ENCODE measurements at regions not wholly inside any gene's neighbourhood (a gene's known extent, or its start where the extent isn't known, plus 50 kb on each side); places are given as distances from the start of the nearest gene placed in this dataset.

DNA sequence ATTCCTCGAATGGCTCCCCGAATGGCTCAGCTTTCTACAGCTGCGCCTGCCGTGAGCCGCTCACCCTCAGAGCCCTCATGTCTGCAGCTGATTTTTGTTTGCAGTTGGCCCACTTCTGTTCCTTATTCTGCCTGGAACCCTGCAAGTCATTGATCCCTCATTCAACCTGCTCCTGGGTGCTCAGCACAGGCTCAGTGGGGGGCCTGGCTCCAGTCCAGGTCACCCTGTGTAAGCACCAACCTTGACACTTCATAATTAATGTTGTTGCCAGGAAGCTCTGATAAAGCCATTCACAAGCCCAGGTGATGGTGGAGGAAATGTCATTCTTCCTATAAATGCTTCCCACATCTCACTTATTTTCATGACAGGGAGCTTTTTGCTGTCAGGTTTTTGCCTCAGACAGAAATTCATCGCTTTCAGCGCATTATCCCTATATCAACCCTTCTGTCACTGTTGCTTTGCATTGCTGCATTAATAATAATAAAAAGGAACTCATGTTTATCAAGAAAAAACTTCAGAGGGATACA is 85.7 kb downstream of the F11 start:
- peak; percentile 34 for DNase-seq

GRCh38 chr4:186348433-186348832 is 82.4 kb downstream of the F11 start:
- DNase-seq = no peak

DNA sequence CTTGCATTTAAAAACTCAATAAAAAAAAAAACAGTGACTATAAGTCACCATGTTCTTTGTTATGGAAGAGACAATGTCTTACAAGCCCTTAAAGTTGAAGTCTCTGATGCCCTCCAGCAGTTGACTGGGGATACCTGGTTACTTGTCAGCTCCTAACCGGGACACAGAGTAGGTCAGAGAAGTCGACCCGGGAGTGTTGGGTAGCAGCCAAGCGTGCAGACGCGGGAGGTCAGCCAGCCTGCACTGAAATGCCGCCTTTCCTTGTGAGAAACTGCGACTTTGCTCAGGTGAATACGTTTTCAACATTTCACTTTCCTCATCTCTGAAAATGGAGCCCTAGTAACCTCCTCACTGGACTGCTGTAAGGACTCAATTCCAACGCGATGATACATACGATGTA is 81.8 kb downstream of the F11 start:
- DNase-seq = no peak

DNA sequence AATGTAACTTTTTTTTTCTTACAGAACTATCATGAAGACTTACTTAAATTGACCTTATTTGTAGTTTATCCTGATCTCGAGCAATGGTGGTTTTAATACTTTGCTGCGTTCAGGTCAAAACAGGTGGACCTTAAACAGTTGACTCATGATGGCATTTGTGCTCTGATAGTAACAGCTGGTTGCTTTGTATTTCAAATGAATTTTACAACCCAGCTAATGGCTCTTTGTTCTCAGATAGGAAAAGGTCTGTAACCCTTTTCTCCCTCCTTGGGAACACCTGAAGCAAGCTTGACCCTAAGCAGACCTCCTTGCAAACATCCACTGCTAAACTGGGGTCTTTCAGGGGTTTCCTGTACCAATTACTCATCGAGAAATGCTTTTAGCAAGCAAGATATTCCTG is 79.2 kb downstream of the F11 start:
- DNase-seq = no peak

DNA sequence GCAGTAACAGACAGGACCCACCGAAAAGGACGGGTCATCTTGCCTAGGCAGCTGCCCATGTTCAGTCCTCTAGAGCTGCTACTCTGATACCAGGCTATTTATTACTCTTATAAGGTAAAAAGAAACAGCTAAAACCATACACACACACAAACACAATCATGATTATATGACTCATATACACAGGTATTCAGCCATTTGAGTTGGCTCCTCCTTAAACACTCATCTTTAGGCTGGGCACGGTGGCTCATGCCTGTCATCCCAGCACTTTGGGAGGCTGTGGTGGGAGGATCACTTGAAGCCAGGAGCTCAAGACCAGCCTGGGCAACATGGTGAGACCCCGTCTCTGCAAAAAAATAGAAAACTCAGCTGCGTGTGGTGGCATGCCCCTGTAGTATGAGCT is 76.6 kb downstream of the F11 start:
- DNase-seq = no peak

DNA sequence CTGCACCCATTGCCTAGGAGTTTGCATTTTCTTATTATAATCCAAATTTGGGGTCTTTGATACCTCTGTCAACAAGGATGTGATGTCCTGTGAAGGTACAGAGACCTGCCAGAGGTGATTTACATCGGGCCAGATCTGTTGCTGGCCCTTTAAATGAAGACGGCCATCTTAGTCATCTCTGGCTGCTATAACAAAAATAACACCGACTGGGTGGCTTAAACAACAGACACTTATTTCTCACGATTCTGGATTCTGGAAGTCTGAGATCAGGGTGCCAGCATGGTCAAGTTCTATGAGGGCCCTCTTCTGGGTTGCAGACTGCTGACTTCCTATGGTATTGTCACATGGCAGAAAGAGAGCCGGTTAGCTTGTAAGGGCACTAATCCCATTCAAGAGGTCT is 75.7 kb downstream of the F11 start:
- no peak for DNase-seq
